NCI-H460 (cell line): ENCODE measurements at regions not wholly inside any gene's neighbourhood (a gene's known extent, or its start where the extent isn't known, plus 50 kb on each side); places are given as distances from the start of the nearest gene placed in this dataset.
"Not testable (repeated sequence)": the region's sequence is repeated elsewhere in the genome, so short reads cannot be mapped to it uniquely, and the experiment has no call there.

ENCODE experiments used
- DNase-seq: peaks from one replicate; pipeline ENCODE4 v3.0.0-alpha.2; 2016; ENCODE audit warnings: low read depth; ENCODE audit errors: extremely low read depth

DNA sequence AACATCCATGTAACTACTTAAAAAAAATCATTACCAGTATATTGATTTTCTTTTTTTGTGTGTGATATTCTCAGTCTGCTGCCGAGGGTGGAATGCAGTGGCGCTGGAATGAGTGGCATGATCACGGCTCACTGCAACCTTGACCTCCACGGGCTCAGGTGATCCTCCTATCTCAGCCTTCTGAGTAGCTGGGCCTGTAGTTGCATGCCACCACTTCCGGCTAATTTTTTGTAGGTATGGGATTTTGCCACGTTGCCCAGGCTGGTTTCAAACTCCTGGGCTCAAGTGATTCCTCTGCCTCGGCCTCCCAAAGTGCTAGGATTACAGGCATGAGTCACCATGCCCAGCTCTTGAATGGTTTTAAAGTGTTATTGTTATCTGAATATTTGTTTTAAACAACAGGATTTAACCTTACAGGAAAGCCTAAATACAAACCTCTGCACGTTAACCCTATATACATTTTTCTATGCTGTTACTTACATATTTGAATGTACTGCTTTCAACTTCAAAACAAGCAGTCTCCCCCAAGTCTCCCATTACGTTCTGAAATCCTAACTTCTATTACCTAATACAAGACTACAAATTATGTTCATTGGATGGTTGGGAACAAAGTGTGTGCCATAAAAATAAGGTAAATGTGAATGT lies 61.7 kb downstream of the KPNA2 start:
- DNase-seq, result no peak

DNA sequence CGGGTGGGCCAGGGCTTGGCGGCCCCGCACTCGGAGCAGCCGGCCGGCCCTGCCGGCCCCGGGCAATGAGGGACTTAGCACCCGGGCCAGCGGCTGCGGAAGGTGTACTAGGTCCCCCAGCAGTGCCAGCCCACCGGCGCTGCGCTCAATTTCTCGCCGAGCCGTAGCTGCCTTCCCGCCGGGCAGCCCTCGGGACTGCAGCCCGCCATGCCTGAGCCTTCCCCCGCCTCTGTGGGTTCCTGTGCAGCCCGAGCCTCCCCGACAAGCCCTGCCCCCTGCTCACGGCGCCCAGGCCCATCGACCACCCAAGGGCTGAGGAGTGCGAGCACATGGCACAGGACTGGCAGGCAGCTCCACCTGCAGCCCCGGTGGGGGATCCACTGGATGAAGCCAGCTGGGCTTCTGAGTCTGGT lies 63.8 kb downstream of the KPNA2 start:
- not testable (repeated sequence) for DNase-seq

DNA sequence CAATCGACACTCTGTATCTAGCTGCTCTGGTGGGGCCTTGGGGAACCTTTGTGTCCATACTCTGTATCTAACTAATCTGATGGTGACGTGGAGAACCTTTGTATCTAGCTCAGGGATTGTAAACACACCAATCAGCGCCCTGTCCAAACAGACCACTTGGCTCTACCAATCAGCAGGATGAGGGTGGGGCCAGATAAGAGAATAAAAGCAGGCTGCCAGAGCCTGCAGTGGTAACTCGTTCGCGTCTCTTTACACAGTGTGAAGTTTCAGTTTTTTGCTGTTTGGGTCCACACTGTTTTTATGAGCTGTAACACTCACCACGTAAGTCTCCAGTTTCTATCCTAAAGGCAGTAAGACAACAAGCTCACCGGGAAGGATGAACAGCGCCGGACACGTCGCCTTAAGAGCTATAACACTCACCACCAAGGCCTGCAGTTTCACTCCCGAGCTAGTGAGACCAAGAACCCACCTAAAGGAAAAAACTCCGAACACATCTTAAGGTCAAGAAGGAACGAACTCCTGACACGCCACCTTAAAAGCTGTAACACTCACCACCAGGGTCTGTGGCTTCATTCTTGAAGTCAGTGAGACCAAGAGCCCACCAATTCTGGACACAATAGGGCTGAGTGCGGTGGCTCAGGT lies 64.6 kb downstream of the KPNA2 start:
- DNase-seq, result no peak

DNA sequence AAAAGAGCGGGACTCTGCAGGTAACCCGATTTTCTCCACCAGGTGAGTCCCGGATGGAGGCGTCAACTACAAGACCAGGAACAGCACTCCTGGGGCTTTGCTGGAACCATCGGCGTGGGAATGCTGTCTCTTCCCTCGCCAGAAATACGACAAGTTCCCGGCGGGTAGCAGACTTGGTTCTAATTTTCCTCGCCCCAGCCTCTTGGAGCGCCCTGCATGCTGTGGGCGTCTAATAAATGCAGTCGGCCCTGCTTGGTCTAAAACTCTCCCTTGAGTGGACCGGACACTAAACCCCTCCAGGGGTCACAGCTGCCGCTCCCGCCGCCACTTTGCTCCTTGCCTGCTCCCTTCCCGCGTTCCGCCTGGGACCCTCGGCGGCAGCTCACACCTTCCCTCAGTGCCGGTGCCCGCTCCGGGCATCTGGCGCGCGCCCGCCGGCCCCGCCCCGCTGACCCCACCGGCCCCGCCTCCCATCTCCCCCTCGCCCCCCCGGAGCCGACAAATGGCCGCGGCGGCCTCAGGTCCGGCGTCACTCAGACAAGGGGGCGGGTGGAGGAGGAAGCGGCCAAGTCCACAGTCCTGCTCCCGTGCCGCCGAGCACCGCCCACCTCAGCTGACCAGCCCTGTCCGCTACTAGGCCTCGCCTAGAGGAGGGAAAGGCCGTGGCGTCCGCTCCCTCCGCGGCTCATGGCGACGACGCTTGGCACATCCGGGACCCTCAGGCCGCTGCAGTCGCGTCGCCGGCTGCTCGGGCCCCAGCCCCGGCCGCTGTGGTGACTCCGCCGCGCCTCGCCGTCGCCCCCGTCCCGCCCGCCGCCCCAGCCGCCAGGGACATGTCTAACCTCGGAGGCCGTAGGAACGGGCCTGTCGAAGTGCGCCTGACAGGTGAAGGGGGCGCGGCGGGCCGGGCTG lies 65.8 kb downstream of the KPNA2 start:
- DNase-seq, result peak; percentile 82

DNA sequence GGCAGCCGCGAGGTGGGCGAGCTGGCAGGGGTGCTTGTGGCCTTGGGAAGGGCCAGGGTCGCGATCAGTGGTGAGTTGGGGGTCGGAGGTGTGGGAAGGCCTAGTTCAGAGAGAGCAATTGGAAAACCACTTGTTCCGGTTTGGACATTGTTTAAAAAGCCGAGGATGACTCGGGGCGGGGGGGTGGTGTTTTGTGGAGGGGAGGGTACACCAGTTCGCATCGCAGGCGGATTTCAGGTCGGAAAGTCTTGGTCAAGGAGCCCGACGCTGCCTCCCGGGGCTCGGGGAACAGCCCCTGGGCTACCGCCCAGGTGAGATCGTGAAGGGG lies 66.4 kb downstream of the KPNA2 start:
- no peak for DNase-seq

DNA sequence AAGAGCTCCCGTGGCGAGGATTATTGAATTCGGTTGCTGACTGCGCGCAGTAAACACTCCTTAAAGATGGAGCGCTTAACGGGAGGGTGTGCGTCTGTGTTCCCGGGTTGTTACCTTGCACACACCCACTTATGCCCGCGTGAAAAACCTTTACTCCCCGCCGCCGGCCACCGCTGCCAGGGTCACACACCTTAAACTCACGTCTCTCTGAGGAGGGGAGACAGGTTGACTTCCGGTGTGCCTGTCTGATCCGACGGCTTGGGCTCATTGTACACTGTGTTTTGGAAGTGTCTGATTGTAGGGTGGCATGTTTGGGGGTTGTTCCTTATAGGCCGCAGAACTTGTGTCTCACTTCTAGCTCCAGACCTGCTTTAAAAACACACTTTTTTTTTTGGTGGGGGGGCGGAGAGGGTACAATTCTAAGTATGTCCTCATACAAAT lies 66.8 kb downstream of the KPNA2 start:
- no peak for DNase-seq

DNA sequence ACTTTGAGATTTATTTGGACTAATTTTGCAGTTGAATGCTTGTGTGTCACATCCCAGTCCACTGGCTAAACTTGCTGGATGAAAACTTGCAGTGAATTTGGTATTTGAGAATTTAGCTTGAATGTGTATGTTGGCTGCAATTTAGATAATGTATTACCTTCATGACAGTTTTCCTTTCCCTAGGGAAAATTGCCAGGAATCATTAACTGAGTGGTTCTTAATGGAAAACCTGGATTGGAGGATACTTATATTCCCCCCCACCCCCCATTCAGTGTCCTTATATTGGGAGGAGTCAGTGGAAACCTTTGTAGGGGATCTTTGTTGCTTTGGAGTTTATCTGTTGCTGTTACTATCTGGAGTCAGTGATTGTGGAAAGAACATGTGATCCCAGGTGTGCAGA lies 67.6 kb downstream of the KPNA2 start:
- no peak for DNase-seq

DNA sequence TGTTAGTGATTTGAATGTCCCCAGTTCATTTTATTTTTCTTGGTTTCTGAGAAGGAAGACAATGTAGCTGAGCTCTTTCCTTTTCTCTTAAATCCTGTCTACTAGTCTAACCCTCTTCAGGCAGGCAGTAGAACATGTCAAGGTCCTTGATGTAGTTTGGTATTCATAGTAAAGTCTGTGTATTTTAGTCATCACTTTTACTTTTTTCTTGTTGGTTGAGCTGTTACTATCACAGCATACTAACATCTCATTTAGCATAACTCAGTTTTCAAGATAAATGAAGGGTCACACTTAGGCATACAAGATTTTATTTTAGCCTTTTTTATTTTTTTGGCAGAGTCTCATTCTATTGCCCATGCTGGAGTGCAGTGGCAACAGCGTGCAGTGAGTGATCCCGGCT lies 70.5 kb downstream of the KPNA2 start:
- no peak for DNase-seq

DNA sequence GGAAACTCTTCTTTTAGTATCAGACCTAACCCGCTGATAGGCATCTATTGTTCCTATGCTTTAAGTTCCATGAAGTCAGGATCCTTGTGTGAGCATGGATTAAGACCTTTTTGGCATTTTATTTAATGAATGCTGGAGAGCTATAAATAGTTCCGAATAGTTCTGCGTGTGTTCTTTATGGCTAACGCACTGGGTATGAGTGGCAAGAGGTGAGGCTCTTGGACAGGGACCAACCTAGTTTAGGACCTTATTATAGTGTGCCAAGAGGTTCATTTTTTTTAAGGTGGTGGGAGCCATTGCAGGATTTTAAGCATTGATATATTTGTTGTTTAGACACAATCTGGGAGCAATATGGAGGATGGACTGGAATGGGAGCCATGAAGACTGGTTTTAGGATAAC lies 71.8 kb downstream of the KPNA2 start:
- no peak for DNase-seq

DNA sequence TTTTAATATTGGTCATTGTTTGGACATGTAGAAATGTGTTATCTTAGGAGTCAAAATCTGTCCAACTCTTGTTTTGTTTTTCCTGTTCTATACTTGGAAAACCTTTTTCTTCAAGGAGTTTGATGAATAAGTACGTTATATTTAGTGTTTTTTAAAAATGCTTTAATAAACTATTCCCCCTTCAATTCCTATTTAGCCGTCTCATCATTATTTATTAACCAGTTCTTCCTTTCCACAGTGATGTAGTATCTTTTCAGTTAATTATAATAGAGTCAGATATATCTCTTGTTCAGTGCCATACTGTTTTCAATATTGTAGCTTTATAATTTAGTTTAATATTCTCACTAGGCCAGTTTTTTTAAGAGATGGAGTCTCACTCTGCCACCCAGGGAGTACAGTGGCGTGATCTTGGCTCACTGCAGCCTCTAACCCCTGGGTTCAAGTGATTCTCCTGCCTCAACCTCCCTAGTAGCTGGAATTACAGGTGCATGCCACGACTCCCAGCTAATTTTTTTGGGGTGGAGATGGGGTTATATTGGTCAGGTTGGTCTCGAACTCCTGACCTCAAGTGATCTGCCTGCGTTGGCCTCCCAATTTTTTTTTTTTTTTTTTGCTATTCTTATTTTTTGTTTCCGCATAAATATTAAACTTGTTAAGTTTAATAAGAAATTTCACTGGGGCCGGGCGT lies 72.9 kb downstream of the KPNA2 start:
- DNase-seq, result no peak

DNA sequence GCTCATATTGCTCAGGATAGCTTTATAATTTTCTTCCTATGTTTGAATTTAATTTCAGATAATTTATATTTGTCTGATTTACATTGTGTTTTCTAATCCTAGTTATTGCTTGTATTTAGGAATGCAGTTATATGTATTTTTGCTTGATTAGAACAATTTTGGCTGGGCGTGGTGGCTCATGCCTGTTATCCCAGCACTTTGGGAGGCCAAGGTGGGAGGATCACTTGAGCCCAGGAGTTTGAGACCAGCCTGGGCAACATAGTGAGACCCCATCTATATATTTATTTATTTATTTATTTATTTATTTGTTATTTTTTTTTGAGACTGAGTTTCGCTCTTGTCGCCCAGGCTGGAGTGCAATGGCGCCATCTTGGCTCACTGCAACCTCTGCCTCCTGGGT lies 73.9 kb downstream of the KPNA2 start:
- not testable (repeated sequence) for DNase-seq

DNA sequence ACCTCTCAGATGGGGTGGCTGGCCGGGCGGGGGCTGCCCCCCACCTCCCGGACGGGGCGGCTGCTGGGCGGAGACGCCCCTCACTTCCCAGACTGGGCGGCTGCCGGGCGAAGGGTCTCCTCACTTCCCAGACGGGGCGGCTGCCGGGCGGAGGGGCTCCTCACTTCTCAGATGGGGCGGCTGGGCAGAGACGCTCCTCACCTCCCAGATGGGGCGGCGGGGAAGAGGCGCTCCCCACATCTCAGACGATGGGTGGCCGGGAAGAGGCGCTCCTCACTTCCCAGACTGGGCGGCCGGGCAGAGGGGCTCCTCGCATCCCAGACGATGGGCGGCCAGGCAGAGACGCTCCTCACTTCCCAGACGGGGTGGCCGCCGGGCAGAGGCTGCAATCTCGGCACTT lies 80.7 kb downstream of the KPNA2 start:
- not testable (repeated sequence) for DNase-seq

DNA sequence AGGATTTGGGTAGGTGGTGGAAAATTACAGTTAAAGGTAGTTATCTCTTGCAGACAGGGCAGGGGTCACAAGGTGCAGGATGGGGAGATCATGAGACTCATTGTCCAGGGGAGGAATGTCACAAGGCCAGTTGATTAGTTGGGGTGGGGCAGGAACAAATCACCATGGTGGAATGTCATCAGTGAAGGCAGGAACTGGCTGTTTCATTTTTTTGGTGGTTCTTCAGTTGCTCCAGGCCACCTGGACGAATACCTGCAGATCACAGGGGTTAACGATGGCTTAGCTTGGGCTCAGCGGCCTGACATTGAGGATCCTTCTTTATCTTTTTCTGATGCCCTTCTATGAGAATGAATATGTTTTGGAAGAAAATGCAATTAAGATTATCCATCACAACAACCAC lies 87.1 kb downstream of the KPNA2 start:
- no peak for DNase-seq

DNA sequence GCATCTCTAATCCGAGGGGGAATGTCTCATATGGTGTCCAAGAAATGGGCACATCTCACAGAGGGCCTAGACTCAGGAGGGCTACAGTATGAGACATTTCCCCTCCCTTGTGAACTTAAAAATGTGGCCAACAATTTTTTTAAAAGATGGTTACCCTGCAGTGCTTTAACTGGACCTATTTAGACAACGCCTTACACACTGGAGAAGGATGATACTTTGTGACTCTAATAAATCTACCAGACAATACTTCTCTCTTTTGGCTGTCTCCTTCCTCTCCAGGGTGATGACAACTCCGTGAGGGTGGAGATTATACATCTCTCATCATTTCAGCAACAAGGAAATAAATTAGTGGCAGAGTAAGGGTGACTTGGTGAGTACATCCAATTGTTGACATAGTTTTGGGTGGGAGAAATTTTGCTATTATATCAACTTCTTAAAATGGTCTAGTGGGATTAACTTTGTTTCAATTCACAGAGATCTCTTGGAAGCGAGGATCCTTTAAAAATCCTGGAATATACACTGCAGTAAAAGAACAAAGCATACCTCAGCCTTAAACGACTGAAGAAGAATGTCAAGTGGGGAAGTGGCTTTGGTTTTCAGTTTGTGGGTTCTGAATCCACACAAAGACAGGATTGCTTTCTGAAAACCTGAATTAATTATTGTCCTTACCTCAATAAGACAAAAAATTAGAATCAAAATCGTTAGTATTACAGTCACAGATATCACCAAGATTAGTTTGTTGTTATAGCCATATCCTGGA lies 89.8 kb downstream of the KPNA2 start:
- no peak for DNase-seq

DNA sequence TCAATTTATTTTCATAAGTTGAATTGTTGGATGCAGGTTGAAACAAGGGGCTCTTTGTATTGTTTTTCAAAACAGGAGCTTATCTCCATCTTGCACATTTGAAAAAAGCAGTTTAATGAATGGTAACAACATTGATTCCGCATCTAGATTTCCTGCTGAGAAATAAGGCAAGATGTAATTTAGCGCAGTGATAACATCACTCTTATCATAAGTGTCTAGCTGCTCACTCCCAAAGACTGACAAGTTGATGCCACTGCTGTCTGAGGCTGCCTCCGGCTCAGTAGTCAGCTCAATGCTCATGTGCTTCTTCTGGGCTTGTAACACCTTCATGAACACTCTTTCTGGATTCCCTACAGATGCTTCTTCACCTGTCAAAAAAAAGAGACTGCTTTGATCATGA lies 92.4 kb downstream of the KPNA2 start:
- no peak for DNase-seq

DNA sequence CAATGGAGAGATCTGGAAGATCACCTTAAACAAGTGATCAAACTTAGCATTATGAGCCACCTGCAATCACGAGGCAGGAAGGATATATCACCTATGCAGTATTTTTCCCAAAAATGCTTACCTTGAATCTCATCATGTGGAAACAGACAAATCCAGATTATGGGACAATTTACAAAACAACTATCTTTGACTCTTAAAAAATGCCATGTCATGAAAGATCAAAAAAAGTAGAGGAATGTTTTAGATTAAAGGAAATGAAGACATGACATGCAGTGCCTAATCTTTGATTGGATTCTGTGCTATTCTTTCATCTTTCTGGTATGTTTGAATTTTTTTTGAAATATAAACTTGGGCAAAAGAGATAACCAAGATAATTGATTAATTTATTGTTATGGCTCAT lies 95.9 kb downstream of the KPNA2 start:
- no peak for DNase-seq

DNA sequence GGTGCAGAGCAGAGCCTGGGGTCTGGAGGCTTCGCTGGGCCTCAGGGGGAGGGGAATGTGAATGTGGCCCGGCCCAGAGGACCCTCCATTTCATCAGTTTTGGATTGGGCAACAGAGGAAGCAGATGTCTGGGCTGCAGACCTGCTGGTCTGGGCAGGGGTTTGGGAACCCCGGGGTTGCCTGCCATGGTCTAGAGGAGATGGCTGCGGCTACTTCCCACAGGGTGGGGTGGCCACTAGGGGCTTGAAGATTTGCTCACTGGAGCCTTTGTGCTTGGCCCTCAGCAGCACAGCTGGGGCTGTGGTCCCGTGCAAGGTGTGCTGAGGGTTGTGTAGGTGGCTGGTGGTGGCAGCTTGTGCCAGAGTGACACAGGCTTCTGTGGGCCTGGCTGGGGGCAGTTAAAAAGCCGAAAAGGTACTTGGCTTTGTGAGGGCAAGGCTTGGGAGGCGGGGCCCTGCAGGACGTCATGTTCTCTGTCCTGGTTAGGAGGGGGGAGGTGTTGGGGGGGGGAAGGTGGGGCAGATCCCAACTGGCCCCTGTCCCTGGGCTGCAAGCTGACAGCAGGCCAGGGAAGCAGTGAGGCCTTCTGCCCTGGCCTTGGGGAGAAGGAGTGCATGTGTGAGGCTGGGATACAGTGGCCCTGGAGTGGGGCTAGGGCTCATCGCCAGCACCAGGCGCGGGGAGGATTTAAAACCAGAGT lies 98.0 kb downstream of the KPNA2 start:
- DNase-seq, result no peak

DNA sequence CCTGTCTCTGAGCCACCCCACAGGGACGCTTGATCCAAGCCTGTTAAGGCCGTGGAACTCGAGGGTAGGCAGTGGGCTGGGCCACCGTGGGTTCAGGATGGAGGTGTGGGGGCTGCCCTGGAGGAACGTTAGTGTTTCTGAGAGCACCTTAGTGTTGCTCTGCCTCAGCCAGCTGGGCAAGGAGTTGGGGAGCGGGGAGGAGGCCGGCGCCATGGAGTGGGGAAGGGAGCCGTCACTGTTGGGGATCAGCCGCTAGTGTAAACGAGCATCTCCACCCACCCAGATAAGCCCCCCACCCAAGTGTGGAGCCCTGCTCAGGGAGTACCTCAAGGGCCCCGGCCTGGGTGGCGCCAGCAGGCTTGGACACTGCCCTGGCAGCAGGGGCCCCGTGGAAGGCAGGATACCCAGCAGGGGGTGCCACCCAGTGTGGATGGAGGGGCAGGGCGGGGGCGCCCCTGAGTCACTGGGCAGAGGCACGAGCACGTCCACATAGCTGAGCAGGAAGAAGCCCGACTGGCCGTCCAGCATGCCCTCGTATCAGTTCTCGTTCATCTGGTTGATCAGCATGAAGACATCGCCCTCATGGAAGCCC lies 98.6 kb downstream of the KPNA2 start:
- DNase-seq, result no peak

DNA sequence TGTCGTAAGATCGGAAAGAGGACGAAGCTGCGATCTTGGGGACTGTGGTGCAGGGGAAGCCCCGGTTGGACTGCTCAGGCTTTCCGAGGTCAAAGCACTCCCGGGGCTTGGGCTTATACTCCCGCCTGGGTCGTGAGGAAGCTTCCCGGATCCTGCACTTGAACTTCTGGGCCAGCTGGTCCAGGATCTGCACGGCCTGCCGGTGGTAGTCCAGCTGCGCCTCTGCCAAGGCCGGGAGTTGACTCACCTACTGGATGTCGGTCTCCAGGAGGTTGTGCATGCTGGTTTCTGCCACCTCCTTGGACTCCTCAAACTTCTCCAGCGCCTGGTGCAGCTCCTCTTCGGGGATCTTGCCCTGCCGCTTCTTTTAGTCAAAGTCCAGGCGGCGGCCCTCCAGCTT lies 99.2 kb downstream of the KPNA2 start:
- no peak for DNase-seq
